ENCODE measurements at regions not wholly inside any gene's neighbourhood (a gene's known extent, or its start where the extent isn't known, plus 50 kb on each side); places are given as distances from the start of the nearest gene placed in this dataset.

GRCh38 chr2:150389447-150389846, 98.0 kb downstream of the RND3 start:
- H2AFZ ChIP-seq (ENCODE audit: control insufficient read depth, low read length), result no peak overlapping the region
- H3K79me2 ChIP-seq (ENCODE audit: control insufficient read depth, insufficient read depth, low read length), result no peaks in the 10 kb centered on the region
- H4K20me1 ChIP-seq (ENCODE audit: control insufficient read depth, extremely low read depth, insufficient read depth, low read length), result no peaks in the 10 kb centered on the region
- H3K4me2 ChIP-seq (ENCODE audit: control insufficient read depth, extremely low read depth, insufficient read depth, low read depth, low read length), result no peak overlapping the region
- H3K36me3 ChIP-seq (ENCODE audit: control insufficient read depth in 2 of 2, extremely low read depth in 1 of 2, insufficient read depth in 2 of 2, low read length in 2 of 2), result no peaks in the 10 kb centered on the region
- H3K4me1 ChIP-seq (ENCODE audit: control insufficient read depth, extremely low read depth, insufficient read depth, low read length), result no peaks in the 10 kb centered on the region
- FAIRE-seq, result no peak
- H3K4me3 ChIP-seq (ENCODE audit: control insufficient read depth in 2 of 3, extremely low read depth in 1 of 3, insufficient read depth in 2 of 3, low read depth in 1 of 3, low read length in 3 of 3), result no peak overlapping the region
- no peaks in the 10 kb centered on the region for H3K27me3 ChIP-seq (ENCODE audit: control insufficient read depth, extremely low read depth, insufficient read depth, low read length)
- H3K9me1 ChIP-seq (ENCODE audit: control insufficient read depth, extremely low read depth, insufficient read depth, low read length), result no peaks in the 10 kb centered on the region
- DNase-seq (ENCODE audit: low read depth, low spot score), result no peak
- no peaks in the 10 kb centered on the region for H3K9me3 ChIP-seq (ENCODE audit: control insufficient read depth, low read depth, low read length)
- TF ChIP-seq EZH2 (IDR thresholded peaks at IDR 0.05; ENCODE audit: low read length) (no peak), CTCF (optimal IDR thresholded peaks at IDR 0.05 in 1 of 3, IDR thresholded peaks at IDR 0.05 in 1 of 3, conservative IDR thresholded peaks at IDR 0.05 in 1 of 3; ENCODE audit: extremely low read depth in 1 of 3, insufficient read depth in 2 of 3, low read length in 3 of 3) (no peak)
- H3K9ac ChIP-seq (ENCODE audit: control insufficient read depth, extremely low read depth, insufficient read depth, low read length), result no peak overlapping the region
- dilution Hi-C loops (cut with MboI; ENCODE audit: extremely low pct_ligation_motif_present, low sequenced_read_pairs), result no loop called here
- no peak overlapping the region for H3K27ac ChIP-seq (ENCODE audit: control insufficient read depth, insufficient read depth, low read length)

GRCh38 chr2:150388289-150388625, 99.2 kb downstream of the RND3 start:
- Histone ChIP-seq H3K4me1 (ENCODE audit: control insufficient read depth, extremely low read depth, insufficient read depth, low read length) (no peaks in the 10 kb centered on the region), H2AFZ (ENCODE audit: control insufficient read depth, low read length) (no peak overlapping the region), H3K36me3 (ENCODE audit: control insufficient read depth in 2 of 2, extremely low read depth in 1 of 2, insufficient read depth in 2 of 2, low read length in 2 of 2) (no peaks in the 10 kb centered on the region), H3K9ac (ENCODE audit: control insufficient read depth, extremely low read depth, insufficient read depth, low read length) (no peak overlapping the region), H3K27me3 (ENCODE audit: control insufficient read depth, extremely low read depth, insufficient read depth, low read length) (no peaks in the 10 kb centered on the region), H3K27ac (ENCODE audit: control insufficient read depth, insufficient read depth, low read length) (no peak overlapping the region), H3K4me3 (ENCODE audit: control insufficient read depth in 2 of 3, extremely low read depth in 1 of 3, insufficient read depth in 2 of 3, low read depth in 1 of 3, low read length in 3 of 3) (no peak overlapping the region), H3K9me3 (ENCODE audit: control insufficient read depth, low read depth, low read length) (no peaks in the 10 kb centered on the region), H3K79me2 (ENCODE audit: control insufficient read depth, insufficient read depth, low read length) (no peaks in the 10 kb centered on the region), H4K20me1 (ENCODE audit: control insufficient read depth, extremely low read depth, insufficient read depth, low read length) (no peaks in the 10 kb centered on the region), H3K9me1 (ENCODE audit: control insufficient read depth, extremely low read depth, insufficient read depth, low read length) (no peaks in the 10 kb centered on the region), H3K4me2 (ENCODE audit: control insufficient read depth, extremely low read depth, insufficient read depth, low read depth, low read length) (no peak overlapping the region)
- TF ChIP-seq CTCF (optimal IDR thresholded peaks at IDR 0.05 in 1 of 3, IDR thresholded peaks at IDR 0.05 in 1 of 3, conservative IDR thresholded peaks at IDR 0.05 in 1 of 3; ENCODE audit: extremely low read depth in 1 of 3, insufficient read depth in 2 of 3, low read length in 3 of 3) (no peak), EZH2 (IDR thresholded peaks at IDR 0.05; ENCODE audit: low read length) (no peak)
- DNase-seq (ENCODE audit: low read depth, low spot score), result no peak
- dilution Hi-C loops (cut with MboI; ENCODE audit: extremely low pct_ligation_motif_present, low sequenced_read_pairs), result no loop called here
- no peak for FAIRE-seq

Measured in keratinocyte (primary cell).